Stimulated activated CD8-positive, alpha-beta memory T cell treated with anti-CD3 and anti-CD28 coated beads, Interleukin-4, amount 100 ng/mL, for 24 hours (primary cell): ENCODE measurements at regions not wholly inside any gene's neighbourhood (a gene's known extent, or its start where the extent isn't known, plus 50 kb on each side); places are given as distances from the start of the nearest gene placed in this dataset.
"Not testable (repeated sequence)": the region's sequence is repeated elsewhere in the genome, so short reads cannot be mapped to it uniquely, and the experiment has no call there.

ENCODE experiments used
- DNase-seq: peaks from one replicate; pipeline ENCODE4 v3.0.0-alpha.2; 2020; ENCODE audit warnings: low read depth

DNA sequence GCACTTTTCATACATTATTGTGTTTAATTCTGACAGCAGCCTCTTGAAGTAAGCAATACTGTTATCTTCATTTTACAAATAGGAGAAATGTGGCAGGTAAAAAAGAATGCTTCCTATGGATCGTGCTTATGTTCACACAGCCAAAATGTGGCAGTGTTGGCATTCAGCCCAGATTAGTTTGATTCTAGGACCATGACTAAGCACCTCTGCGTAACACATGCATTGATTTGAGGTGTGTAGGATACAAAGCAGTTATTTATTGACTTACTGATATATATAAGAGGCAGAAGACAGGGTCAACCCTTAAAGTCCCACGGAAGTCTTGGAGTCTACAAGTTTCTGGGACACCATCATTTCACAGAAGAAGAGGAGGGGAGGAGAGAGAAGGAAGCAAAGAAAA is 1144.4 kb upstream of the GOT2 start:
- DNase-seq, result no peak

DNA sequence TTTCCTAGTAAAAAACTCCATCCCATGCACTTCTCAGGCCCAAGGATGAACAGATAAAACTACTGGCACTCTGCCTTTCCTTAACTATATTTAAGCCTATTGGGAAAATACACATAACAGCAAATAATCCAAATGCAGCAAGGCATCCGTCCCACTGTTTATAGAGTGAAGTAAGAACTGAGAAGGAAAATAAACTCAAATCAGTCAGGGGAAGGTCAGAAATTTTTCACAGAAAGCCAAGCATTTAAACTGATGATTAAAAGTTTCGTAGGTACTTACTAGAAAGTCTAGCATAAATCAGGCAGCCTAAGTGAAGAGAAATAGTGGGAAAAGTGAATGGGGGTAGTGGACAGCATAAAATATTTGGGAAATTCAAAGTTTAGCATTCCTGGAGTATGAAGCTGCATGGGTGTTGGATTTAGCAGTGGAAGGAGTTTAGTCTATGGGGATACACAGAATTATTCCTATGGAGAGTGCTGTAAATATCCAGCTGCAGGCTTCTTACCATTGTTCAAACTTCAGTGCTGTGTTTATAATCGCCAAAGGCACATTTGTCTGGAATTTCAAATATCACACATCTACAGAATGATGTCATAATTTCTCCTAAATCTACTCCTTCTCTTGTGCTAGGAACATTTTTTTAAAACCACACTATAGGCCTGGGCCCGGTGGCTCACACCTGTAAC is 1131.0 kb upstream of the GOT2 start:
- DNase-seq, result no peak

DNA sequence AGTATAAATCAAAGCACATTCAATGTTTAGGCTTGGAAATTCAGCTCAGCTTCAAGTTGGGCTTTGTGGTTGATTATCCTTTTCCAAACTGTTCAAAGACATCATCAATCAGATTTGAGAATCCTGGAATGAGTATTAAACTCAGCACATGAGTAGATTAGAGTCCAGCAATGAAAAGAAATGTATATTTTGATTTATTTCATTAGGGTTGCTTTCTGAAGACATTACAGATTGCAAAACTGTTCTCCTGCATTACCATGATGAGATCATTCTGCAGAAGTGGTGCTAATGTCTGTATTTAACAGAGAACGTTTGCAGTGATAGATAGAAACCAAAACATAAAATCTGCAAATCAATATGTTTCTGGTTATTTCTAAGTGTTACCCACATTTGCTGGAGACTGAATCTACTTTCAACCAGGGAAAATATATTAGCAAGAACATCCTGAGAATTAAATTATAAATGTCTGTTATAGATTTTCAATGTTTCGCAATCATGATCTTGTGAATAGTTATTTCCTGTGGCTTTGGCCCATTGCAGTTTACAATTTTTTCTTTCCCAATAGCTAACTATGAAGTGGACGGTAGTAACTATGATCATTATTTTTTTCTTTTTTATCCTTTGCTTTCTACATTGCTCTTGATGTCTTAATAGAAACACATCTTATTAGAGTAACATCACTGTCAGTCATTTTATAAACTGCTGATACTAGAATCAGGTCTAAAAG is 1125.7 kb upstream of the GOT2 start:
- no peak for DNase-seq

DNA sequence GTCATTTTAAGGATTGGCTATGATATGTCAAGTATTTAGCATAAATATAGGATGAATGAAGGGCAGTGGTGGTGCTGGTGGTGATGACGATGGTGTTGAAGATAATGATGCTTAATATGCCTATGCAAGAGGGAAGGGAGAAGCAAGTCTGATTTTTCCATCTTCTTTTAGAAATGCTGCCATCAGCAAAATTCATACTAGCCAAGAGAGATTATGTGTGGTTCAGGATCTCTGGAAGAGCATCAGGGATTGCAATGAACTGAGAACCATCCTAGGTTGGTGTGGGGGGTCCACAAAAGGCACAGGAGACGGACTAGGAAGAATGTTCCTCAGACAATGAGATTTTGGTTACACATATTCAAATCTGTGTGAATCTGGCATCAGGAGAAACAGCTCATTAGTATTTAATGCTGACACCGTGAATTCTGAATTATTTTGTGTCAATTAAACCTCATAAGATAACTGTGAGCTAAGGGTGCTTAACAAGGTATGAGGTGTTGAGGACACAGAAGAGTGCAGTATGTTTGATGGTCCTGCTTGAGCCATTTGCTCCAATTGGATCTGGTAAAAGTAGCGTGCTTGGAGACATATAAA is 1120.8 kb upstream of the GOT2 start:
- DNase-seq, result no peak

DNA sequence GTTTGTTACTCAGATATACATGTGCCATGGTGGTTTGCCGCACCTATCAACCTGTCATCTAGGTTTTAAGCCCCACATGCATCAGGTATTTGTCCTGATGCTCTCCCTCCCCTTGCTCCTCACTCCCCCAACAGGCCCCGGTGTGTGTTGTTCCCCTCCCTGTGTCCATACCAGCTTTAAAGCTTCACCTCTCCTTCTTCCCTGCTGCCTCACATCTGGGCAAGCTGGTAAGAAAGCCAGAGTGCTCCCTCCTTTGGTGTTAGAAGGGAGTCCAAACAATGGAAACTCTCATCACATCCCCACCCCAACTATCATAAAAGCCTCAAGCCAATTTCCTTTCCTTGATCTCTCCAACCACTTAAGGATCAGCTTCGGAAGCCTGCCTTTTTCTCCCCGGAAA is 1115.6 kb upstream of the GOT2 start:
- no peak for DNase-seq

DNA sequence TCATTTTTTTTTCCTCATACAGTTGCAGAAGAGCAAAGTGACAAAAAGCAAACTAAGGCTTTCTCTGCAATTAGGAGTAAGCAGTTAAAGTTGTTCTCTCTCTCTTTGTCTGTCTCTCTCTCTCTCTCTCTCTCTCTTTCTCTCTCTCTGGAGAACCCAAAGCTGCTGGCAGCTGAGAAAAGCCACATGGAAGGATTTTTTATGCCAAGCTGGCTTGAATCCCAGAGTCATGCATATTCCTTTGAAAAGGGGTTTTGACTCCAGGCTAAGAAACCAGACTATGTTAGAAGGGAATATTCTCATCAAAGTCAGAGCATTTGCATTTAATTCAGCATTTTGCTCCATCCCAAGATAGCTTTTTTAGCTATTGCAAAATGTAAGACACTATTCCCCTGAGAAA is 1114.2 kb upstream of the GOT2 start:
- DNase-seq, result no peak

DNA sequence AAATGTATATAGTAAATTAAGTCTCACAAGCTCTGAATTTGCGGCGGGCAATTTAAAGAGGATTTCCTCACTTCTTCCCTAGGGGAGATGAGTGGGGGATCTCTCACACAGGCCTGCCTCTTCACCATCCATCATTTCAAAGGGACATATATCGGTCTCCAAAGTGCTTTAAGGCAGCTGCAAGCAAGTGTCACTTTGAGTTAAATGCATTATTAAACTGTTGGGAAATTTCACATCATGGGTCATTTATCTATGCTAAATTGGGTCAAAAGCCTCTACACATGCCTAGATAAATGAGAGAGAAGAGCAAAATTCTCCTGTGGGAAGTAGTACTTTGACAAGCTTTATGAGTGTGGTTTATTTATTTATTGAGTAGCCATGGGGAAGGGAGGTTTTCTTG is 1106.1 kb upstream of the GOT2 start:
- no peak for DNase-seq

DNA sequence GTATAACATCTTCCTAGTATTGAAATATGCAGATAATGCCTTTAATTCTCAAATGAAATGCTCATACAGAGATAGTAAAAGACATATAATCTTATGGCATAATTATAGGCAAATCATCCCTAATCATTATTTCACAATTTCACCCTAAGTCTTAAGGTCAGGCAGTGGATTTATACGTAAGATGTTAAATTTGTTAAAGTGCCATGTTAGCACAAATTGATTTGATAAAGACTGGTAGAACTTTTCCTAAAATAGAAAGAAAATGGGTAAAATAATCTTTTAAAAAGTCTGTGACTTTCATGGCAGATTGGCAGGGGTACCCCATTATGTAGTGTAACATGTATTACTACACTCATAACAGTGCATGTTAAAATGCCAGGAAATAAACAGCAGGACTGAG is 1092.7 kb upstream of the GOT2 start:
- DNase-seq, result no peak

DNA sequence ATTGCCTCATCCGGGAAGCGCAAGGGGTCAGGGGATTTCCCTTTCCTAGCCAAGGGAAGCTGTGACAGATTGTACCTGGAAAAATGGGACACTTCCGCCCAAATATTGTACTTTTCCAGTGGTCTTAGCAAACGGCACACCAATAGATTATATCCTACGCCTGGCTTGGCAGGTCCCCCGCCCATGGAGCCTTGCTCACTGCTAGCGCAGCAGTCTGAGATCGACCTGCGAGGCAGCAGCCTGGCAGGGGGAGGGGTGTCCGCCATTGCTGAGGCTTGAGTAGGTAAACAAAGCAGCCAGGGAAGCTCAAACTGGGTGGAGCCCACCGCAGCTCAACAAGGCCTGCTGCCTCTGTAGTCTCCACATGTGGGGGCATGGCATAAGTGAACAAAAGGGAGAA is 1075.4 kb upstream of the GOT2 start:
- DNase-seq, result not testable (repeated sequence)

DNA sequence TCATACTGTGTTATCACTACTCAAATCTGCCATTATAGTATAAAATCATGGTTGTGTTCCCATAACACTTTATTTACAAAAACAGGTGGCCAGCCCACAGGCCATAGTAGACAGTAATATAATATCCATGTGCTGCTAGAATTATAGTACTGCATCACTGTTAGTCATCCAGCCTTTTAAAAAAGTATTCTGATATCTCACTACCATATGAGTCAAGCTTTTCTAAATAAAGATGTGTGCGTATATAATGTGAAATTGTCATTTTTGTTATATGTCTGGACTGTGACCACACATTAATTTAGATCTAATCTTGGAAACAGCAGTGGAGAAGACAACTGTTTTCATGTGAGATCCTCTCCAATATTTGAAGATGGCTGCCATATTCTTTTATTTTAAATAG is 1049.1 kb upstream of the GOT2 start:
- DNase-seq, result no peak

DNA sequence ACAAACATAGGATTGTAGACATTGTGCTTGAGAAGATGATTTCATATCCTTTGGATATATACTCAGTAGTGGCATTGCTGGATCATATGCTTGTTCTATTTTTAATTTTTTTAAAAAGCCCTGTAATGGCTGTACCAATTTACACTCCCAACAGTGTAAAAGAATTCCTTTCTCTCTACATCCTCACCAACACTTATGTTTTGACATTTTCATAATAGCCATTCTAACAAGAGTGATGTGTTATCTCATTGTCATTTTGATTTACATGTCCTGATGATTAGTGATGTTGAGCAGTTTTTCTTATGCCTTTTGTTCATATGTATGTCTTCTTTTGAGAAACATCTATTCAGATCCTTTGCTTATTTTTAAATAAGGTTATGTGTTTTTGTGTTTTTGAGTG is 1039.2 kb upstream of the GOT2 start:
- DNase-seq, result no peak

DNA sequence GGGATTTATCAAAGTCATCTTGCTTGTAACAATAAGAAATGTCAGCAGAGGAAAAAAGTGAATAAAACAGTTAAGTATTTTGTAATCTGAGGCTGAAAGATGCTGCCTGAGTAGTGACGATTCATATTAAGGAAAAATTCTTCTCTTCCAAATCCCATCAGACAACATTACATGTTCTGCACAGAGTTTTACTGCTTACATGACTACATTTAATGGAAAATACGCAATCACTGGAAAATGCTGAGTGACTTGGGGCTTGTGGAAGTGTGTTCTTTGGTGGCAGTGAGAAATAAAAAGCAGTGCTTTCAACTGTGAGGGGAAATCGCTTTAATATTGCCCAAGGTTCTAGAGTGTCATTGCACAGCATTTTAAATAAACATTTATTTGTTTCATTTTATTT is 1025.2 kb upstream of the GOT2 start:
- no peak for DNase-seq

DNA sequence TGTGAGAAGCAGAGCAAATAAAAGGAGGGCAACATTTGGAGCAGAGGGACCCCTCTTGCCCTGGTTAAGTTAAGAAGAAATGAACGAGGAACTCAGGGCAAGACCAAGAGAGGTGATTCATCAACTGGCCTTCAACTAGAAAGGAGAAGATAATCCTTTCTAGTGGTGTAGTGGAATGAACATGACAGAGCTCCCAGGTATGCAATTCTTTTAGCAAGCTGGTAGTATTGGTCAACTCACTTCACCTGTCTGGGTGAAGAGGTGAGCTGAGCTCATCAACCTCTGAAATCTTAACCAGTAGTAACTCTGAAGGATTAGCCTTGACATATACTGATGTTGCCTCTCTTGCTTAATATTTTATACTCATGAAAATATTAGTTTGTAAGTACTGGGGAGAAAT is 1024.7 kb upstream of the GOT2 start:
- no peak for DNase-seq

DNA sequence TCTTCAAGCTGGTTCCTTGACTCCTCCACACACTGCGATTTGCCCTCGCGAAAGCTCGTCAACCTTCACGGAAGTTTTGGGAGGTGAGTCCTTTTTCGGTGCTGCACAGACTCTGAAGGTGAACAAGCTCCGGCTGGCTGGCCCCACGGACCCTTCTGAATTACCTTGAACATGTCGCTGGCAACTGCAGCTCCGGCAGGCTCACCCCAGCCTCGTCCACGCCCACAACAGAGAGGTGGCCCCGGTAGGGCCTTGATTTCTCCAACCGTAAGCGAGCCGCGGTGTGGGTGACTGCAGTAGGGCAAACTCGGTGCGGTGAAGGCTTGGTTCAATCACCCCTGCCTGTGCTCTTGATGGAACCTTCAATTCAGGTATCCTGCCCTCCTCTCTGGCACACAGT is 1020.7 kb upstream of the GOT2 start:
- DNase-seq, result no peak

DNA sequence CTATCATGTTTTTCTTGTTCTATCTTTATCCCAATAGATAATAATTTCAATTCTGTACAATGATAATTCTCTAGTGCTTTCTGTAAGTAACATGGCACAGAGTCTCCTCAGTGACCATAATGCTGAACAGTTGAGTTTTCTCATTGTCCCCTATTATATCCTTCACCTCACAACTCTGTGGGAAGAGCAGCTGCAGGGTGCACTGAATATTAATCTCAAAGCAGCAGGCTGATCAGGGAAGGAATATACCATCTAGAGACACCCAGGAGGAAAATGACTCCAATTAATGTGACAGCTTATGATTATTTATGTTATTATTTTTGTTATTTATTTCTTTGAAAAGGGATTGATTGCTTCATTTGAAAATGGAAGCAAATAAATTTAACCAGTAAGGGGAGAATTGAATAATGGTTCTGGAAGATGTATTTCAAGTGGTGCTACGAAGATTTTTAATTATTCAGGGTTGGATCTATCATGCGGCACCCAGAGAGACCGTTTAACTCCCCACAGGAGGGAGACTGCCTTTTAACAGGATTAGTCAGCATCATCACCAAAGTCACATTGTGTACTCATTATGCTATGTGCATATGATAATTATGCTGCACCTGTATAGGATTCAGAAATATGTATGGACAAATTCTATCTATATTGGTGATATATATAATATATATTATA is 1015.7 kb upstream of the GOT2 start:
- no peak for DNase-seq

DNA sequence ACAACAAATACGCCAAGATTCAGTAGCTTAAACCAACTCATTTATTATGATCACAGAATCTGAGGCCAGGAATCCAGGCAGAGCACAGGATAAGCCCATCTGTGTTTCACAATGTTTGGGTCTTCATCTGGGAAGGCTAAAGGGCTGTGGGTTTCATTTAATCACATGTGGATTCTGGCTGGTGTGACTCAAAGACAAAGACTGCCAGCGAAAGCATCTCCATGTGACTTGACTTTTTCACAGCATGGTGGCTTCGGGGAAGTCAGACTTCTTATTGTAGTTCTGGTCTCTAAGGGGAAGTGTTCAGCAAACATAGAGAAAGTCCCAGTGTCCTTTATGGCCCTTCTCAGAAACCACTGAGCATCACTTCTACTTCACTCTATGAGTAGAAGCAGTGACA is 1014.4 kb upstream of the GOT2 start:
- no peak for DNase-seq

DNA sequence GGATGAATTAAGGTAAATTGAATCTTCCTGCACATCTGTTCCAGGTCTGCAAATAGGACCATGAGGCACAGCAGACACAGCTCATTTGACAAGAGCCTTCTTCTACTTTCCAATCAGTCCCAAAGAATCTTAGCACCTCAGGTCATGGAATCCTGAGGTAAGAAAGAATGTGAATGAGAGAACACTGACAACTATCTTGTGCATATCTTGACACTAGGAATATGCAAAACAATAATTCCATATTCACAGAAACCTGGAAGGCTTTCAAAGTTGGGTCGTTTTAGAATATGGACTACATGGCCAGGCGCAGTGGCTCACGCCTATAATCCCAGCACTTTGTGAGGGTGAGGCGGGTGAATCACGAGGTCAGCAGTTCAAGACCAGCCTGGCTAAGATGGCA is 1009.4 kb upstream of the GOT2 start:
- no peak for DNase-seq

DNA sequence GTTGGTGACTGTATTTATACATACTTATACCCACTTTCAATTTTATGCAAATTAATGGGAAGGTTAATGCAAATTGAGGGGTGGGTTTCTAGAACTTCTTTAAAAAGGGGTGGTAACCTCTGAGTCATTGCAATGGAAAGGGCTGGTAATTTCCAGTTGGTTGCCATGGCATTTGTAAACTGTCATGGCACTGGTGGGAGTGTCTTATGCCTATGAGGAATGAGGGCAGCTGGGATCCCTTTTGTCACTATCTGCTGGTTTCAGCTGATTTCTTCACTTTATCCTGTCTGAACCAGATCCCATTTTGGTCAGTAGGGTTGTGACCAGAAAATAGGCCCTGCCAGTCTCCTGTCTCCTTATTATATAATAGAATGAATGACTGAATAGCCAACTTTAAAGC is 1006.7 kb upstream of the GOT2 start:
- DNase-seq, result no peak

DNA sequence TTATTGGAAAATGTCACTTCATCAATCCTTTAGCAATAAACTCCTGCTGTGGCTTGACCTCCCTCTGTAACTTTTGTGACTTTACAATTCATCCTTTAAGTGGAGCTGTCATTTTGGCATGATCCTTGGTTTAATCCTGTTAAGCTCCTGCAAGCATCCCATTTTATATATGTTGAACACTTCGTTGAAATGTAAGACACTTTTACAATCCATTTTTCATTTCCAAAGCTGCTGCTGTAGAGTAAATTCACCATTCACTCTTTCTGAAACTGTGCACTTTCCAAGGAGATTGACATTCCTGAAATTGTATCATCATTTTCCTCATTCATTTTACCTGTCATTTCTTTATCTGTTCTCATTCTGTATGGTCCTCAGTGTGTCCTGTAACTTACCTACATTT is 1003.2 kb upstream of the GOT2 start:
- no peak for DNase-seq

DNA sequence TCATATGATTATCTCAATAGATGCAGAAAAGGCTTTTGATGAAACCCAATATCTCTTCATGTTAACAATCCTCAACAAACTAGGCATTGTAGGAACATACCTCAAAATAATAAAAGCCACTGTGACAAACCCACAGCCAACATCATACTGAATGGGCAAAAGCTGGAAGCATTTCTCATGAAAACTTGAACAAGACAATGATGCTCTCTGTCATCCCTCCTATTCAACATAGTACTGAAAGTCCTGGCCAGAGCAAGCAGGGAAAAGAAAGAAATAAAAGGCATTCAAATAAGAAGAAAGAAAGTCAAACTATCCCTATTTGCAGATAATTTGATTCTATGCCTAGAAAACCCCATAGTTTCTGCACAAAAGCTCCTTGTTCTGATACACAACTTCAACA is 999.2 kb upstream of the GOT2 start:
- DNase-seq, result no peak

DNA sequence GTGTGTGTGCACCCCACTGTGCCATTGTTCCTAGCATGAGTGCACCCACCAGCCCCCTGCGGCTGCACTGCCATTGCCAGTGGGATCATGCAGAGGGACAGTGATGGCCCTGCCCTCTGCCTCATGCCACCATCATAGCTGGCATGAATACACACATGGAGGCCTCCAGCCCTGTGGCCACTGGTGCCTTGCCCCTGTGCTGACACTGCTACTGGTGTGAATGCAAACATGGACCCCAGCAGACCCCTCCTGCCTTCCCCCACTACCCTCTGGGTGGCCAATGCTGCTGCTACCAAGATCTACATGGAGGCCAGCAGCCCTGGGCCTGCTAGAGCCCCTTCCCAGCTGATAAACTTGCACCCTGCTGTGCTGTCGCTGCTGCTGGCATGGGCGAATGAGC is 995.5 kb upstream of the GOT2 start:
- no peak for DNase-seq

DNA sequence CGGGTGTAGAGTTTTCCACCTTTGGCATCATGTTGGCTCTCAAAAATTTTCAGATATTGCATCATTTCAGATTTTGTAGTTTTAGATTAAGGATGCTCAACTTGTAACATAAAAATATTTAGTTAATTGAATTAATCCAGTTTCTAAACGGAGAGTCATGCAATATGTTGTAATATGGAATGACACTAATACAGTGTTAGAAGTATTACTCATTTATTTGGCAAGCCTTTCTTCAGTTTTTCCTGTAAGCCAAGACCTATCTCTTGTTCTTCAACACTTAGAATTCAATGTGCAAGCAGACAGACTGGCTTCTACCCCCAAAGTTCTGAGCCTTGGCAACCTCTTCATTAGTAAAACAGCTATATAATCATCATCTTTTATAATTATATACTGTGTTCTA is 985.0 kb upstream of the GOT2 start:
- DNase-seq, result no peak
